ENCODE measurements at regions not wholly inside any gene's neighbourhood (a gene's known extent, or its start where the extent isn't known, plus 50 kb on each side); places are given as distances from the start of the nearest gene placed in this dataset.

GRCh38 chr11:122486793-122487495, 168.6 kb upstream of the UBASH3B start:
- no peak for DNase-seq
- Mint-ChIP-seq H3K9me3 (peaks cover 14% of the 10 kb centered on the region), H3K27me3 (ENCODE audit: low read depth) (no peaks in the 10 kb centered on the region), H3K4me1 (ENCODE audit: low read depth) (no peaks in the 10 kb centered on the region), H3K36me3 (ENCODE audit: low read depth) (peaks cover 1% of the 10 kb centered on the region), H3K27ac (no peak overlapping the region), H3K4me3 (no peak overlapping the region)
- intact Hi-C loops (cut with micrococcal nuclease): no loop called here
- CTCF ChIA-PET: no interaction called here

- no peak overlapping the region for H3K4me3 Mint-ChIP-seq
- H3K27me3 Mint-ChIP-seq (ENCODE audit: low read depth): peaks cover 13% of the 10 kb centered on the region
- intact Hi-C loops (cut with micrococcal nuclease): no loop called here
- no peak overlapping the region for H3K27ac Mint-ChIP-seq
- CTCF ChIA-PET: interaction anchor here (0.6 kb wide), 1 partner anchor 57 kb away, joined by 4 read pairs; no protein-coding TSS in a partner anchor
- DNase-seq: no peak
- H3K4me1 Mint-ChIP-seq (ENCODE audit: low read depth): no peaks in the 10 kb centered on the region
- peaks cover 1% of the 10 kb centered on the region for H3K36me3 Mint-ChIP-seq (ENCODE audit: low read depth)
- H3K9me3 Mint-ChIP-seq: peaks cover 18% of the 10 kb centered on the region
Measured at GRCh38 chr11:122478986-122479385, 176.5 kb upstream of the UBASH3B start.

- DNase-seq: no peak
- CTCF ChIA-PET: no interaction called here
- Mint-ChIP-seq H3K9me3 (peaks cover 4% of the 10 kb centered on the region), H3K27me3 (ENCODE audit: low read depth) (no peaks in the 10 kb centered on the region), H3K36me3 (ENCODE audit: low read depth) (no peaks in the 10 kb centered on the region), H3K4me1 (ENCODE audit: low read depth) (no peaks in the 10 kb centered on the region), H3K4me3 (no peak overlapping the region), H3K27ac (no peak overlapping the region)
- intact Hi-C loops (cut with micrococcal nuclease): no loop called here
Measured at GRCh38 chr11:122468965-122469364, 186.6 kb upstream of the UBASH3B start.

DNA sequence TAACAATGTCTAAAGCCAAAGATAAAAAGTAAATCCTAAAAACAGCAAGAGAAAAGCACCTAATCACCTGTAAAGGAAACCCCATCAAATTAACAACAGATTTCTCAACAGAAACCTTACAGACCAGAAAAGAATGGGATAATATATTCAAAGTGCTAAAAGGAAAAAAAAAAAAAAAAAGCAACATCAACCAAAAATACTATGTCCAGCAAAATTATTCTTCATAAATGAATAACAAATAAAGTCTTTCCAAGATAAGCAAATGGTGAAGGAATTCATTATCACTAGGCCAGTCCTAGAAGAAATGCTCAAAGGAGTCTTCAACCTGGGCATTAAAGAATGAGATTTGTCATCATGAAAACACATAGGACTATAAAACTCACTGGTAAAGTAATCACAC, 192.0 kb upstream of the UBASH3B start:
- Mint-ChIP-seq H3K9me3 (peaks cover 20% of the 10 kb centered on the region), H3K36me3 (ENCODE audit: low read depth) (no peaks in the 10 kb centered on the region), H3K4me1 (ENCODE audit: low read depth) (no peaks in the 10 kb centered on the region), H3K4me3 (no peak overlapping the region), H3K27me3 (ENCODE audit: low read depth) (no peaks in the 10 kb centered on the region), H3K27ac (no peak overlapping the region)
- CTCF ChIA-PET: no interaction called here
- no peak for DNase-seq
- intact Hi-C loops (cut with micrococcal nuclease): no loop called here

- intact Hi-C loops (cut with micrococcal nuclease): no loop called here
- peaks cover 23% of the 10 kb centered on the region for H3K9me3 Mint-ChIP-seq
- no peaks in the 10 kb centered on the region for H3K36me3 Mint-ChIP-seq (ENCODE audit: low read depth)
- CTCF ChIA-PET: no interaction called here
- H3K27ac Mint-ChIP-seq: no peak overlapping the region
- no peaks in the 10 kb centered on the region for H3K4me1 Mint-ChIP-seq (ENCODE audit: low read depth)
- no peaks in the 10 kb centered on the region for H3K27me3 Mint-ChIP-seq (ENCODE audit: low read depth)
- no peak for DNase-seq
- no peak overlapping the region for H3K4me3 Mint-ChIP-seq
Measured at GRCh38 chr11:122459064-122459463, 196.5 kb upstream of the UBASH3B start.

DNA sequence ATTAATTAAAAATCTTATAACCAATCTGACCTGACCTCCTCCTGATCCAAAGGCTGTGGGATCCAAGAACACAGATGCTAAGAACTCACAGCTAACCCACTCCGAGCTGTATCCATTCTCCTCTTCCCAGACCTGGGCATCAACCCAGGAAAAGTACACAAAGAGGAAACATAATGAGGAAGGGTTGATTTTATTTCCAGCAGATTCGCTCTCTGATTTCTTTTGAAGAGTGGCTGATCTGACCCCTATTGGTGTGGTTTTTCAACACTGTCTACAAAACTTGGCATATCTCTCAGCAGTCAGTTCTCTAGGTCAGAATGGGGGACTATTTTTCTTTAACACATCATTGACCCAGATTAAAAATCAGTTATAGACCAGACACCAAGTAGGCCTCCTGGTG, 201.9 kb upstream of the UBASH3B start:
- intact Hi-C loops (cut with micrococcal nuclease): no loop called here
- Mint-ChIP-seq H3K9me3 (peaks cover 6% of the 10 kb centered on the region), H3K4me3 (no peak overlapping the region), H3K4me1 (ENCODE audit: low read depth) (no peaks in the 10 kb centered on the region), H3K27me3 (ENCODE audit: low read depth) (peaks cover 2% of the 10 kb centered on the region), H3K36me3 (ENCODE audit: low read depth) (no peaks in the 10 kb centered on the region), H3K27ac (no peak overlapping the region)
- CTCF ChIA-PET: interaction anchor here (0.6 kb wide), 1 partner anchor 1781 kb away, joined by 4 read pairs; no protein-coding TSS in a partner anchor
- no peak for DNase-seq

DNA sequence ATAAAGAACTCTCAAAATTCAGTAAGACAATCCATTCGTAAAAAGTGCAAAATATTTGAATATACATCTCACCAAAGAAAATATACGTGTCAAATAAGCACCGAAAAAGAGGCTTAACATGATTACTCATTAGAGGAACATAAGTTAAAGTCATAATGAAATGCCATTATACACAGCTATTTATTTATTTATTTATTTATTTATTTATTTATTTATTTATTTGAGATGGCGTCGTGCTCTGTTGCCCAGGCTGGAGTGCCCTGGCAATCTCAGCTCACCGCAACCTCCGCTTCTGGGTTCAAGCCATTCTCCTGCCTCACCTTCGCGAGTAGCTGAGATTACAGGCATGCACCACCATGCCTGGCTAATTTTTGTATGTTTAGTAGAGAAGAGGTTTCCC, 203.6 kb upstream of the UBASH3B start:
- Mint-ChIP-seq H3K9me3 (no peaks in the 10 kb centered on the region), H3K27me3 (ENCODE audit: low read depth) (peaks cover 7% of the 10 kb centered on the region), H3K36me3 (ENCODE audit: low read depth) (no peaks in the 10 kb centered on the region), H3K27ac (no peak overlapping the region), H3K4me3 (no peak overlapping the region), H3K4me1 (ENCODE audit: low read depth) (no peaks in the 10 kb centered on the region)
- intact Hi-C loops (cut with micrococcal nuclease): no loop called here
- DNase-seq: no peak
- CTCF ChIA-PET: interaction anchor here (0.6 kb wide), 1 partner anchor 748 kb away, joined by 5 read pairs; no protein-coding TSS in a partner anchor

DNA sequence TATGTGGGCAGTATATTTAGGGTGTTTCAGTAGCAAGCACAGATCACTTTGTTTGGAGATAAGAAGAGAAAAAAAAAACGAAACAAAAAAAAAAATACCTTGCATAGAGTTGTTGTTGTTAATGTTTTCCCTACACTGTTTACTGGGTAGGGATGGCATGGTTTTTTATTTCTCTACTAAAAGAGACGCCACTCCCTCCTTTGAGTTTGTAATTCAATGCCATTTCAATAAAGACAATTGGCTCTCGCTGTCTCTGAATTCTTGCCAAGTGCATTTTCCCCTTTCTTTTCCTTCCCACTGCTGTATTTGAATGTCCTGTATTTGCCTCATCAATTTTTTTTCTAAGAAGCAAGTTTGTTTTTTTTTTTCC, 213.9 kb upstream of the UBASH3B start:
- no peaks in the 10 kb centered on the region for H3K36me3 Mint-ChIP-seq (ENCODE audit: low read depth)
- intact Hi-C loops (cut with micrococcal nuclease): no loop called here
- H3K27ac Mint-ChIP-seq: no peak overlapping the region
- peaks cover 23% of the 10 kb centered on the region for H3K27me3 Mint-ChIP-seq (ENCODE audit: low read depth)
- DNase-seq: no peak
- H3K9me3 Mint-ChIP-seq: no peaks in the 10 kb centered on the region
- CTCF ChIA-PET: no interaction called here
- H3K4me1 Mint-ChIP-seq (ENCODE audit: low read depth): peaks cover 6% of the 10 kb centered on the region
- H3K4me3 Mint-ChIP-seq: no peak overlapping the region

DNA sequence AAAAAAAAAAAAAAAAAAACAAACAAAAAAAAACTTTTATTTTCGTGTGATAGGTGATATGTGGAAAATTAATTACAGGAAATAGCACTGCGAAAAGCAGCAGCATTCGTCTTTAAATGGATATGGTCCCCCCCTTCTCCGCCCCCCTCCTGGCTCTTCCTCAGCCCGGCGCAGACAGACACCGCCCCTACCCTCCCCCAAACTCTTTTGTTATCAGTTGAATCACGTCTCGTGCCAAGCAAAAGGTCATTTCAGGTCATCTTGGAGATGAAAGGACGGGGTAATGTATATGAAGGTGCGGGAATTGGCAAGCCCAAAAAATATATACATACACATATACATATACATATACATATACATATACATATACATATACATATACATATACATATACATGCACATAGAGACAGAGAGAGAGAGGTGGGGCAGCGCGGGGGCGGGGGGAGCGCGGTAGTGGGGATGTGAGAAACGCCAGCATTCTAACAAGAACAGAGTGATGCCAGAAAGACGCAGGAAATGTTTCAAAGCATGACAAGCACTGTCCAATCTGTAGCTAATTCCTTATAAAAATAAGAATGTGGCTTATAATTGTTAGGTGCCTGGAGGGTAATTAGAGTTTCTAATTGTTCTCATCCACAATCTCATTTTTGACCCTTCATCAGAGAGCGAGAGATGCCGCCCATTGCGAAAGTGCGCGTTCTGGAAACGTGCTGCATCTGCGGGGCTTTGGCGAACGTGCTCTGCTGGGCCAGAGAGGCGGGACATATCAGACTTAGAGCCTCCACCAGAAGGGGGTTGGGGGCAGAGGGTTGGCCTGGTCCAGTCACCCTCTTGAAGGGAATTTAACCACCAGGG, 214.5 kb upstream of the UBASH3B start:
- Mint-ChIP-seq H3K27ac (no peak overlapping the region), H3K27me3 (ENCODE audit: low read depth) (peaks cover 19% of the 10 kb centered on the region), H3K9me3 (no peaks in the 10 kb centered on the region), H3K4me1 (ENCODE audit: low read depth) (peaks cover 6% of the 10 kb centered on the region), H3K4me3 (no peak overlapping the region), H3K36me3 (ENCODE audit: low read depth) (no peaks in the 10 kb centered on the region)
- intact Hi-C loops (cut with micrococcal nuclease): no loop called here
- DNase-seq: no peak
- CTCF ChIA-PET: no interaction called here

DNA sequence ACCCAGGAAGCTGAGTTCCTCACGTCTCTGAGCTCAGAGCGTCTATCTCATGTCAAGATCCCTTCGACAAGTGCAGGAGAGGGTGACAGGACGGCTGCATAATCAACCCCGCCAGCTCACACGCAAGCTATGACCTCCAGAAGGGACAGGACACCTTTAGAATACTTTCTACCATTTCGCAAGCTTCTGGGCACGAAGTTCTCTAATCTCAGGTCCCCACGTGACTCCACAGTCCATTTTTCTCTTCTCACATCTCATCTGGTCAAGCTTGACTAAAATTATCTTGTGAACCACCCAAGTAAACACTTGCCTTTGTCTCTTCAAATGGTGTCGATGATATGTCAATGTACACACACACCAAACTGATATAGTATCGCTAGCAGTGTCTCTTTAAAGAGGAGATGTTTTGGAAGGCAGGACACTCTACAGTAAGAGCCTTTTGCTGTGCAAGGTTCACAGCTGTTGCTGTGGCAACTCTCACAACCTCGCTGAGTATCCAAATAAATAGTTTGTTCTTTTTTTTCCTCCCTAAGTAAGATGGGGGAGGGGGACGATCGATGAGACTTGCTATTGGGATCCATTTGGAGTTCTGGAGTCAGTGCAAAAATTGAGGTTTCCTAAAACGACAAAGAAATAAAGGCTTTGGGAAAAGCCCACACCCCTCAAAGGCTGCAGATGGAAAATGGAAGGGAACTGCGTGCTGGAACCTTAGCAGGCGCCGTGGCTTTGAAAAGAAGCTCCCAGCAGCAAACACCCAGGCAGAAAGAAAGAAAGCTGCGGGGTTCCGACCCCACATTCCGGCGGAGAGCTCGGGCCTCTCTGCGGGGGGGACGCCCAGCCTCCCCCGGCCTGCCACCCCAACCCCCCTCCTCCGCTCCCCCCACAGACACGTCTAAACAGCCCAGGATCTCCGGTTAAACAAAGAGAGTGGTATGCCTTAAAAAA, 215.4 kb upstream of the UBASH3B start:
- Mint-ChIP-seq H3K36me3 (ENCODE audit: low read depth) (no peaks in the 10 kb centered on the region), H3K27me3 (ENCODE audit: low read depth) (peaks cover 17% of the 10 kb centered on the region), H3K4me3 (no peak overlapping the region), H3K4me1 (ENCODE audit: low read depth) (peaks cover 6% of the 10 kb centered on the region), H3K9me3 (no peaks in the 10 kb centered on the region), H3K27ac (no peak overlapping the region)
- CTCF ChIA-PET: no interaction called here
- intact Hi-C loops (cut with micrococcal nuclease): no loop called here
- no peak for DNase-seq

- Mint-ChIP-seq H3K4me1 (ENCODE audit: low read depth) (peaks cover 6% of the 10 kb centered on the region), H3K4me3 (no peak overlapping the region), H3K36me3 (ENCODE audit: low read depth) (no peaks in the 10 kb centered on the region), H3K9me3 (no peaks in the 10 kb centered on the region), H3K27ac (no peak overlapping the region), H3K27me3 (ENCODE audit: low read depth) (peaks cover 15% of the 10 kb centered on the region)
- CTCF ChIA-PET: no interaction called here
- no peak for DNase-seq
- intact Hi-C loops (cut with micrococcal nuclease): no loop called here
Measured at GRCh38 chr11:122436188-122436555, 219.3 kb upstream of the UBASH3B start.

DNA sequence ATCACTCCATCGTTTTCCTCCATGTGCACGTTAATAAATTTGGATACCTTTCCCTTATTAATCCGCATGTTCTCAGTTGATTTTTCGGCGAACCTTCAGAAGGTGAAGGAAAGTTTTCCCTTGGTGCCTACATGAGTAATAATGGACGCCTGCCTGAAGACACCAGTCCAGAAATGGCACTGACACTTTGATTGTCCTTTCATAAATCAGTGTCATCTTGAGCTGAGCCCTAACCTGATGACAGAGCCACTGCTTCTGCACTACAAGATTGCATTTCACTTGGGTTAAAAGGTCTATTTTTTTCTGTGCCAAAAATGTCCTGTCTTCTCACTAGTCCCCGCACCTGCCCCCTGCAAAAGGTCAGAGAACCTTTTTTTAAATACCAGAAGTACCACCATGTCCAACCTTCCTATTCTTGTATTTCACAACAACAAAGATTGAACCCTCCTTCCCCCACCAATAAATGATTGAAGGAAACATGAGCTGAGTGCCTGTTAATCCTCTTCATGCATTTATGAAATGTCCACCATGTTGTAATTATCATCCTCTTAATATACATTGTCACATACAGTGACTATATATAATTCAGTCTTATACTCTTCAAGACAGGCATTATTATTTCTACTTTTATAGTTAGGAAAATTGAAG, 219.9 kb upstream of the UBASH3B start:
- Mint-ChIP-seq H3K4me1 (ENCODE audit: low read depth) (peaks cover 3% of the 10 kb centered on the region), H3K27ac (no peak overlapping the region), H3K9me3 (no peaks in the 10 kb centered on the region), H3K27me3 (ENCODE audit: low read depth) (peaks cover 12% of the 10 kb centered on the region), H3K4me3 (no peak overlapping the region), H3K36me3 (ENCODE audit: low read depth) (no peaks in the 10 kb centered on the region)
- intact Hi-C loops (cut with micrococcal nuclease): no loop called here
- DNase-seq: no peak
- CTCF ChIA-PET: no interaction called here

All from activated naive CD4-positive, alpha-beta T cell treated with anti-CD3 and anti-CD28 coated beads for 36 hours (primary cell).